NT2/D1 (cell line): ENCODE measurements at regions not wholly inside any gene's neighbourhood (a gene's known extent, or its start where the extent isn't known, plus 50 kb on each side); places are given as distances from the start of the nearest gene placed in this dataset.

ENCODE experiments used
- SUZ12 ChIP-seq: IDR thresholded peaks from 2 replicates; pipeline ENCODE4 v1.6.1; 2011; ENCODE audit not compliant: insufficient read length, insufficient read depth; ENCODE audit errors: extremely low read depth
- YY1 ChIP-seq: IDR thresholded peaks from 2 replicates; pipeline ENCODE4 v1.6.1; 2011; ENCODE audit not compliant: insufficient read length, insufficient read depth

DNA sequence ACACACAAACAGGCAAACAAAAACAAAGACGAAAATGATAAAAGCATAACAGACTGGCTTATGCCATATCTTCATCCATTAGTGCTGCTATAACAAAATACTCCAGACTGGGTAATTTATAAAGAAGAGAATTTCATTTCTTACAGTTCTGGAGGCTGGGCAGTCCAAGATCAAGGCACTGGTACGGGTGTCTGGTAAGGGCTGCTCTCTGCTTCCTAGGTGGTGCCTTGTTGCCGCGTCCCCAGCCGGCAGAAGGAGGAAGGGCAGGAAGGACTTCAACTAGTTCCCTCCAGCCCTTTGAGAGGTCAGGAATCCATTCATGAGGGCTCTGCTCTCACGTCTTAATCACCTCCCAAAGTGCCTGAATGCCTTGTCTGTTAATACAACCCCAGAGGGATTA, 122.6 kb downstream of the BOD1 start:
- no peak for TF ChIP-seq YY1
- no peak for TF ChIP-seq SUZ12
